Activated CD4-positive, alpha-beta T cell treated with anti-CD3 and anti-CD28 coated beads for 24 hours (primary cell): ENCODE measurements at regions not wholly inside any gene's neighbourhood (a gene's known extent, or its start where the extent isn't known, plus 50 kb on each side); places are given as distances from the start of the nearest gene placed in this dataset.

ENCODE experiments used
- DNase-seq, 2 donors: peaks; one replicate each; pipeline ENCODE4 v3.0.0-alpha.2; 2020; ENCODE audit warnings: low read depth in 2 of 2

- DNase-seq, result no peak
Observed at GRCh38 chr10:29160150-29160617, 128.7 kb upstream of the LYZL1 start.

- no peak for DNase-seq
Observed at GRCh38 chr10:29163746-29164145, 125.1 kb upstream of the LYZL1 start.

DNA sequence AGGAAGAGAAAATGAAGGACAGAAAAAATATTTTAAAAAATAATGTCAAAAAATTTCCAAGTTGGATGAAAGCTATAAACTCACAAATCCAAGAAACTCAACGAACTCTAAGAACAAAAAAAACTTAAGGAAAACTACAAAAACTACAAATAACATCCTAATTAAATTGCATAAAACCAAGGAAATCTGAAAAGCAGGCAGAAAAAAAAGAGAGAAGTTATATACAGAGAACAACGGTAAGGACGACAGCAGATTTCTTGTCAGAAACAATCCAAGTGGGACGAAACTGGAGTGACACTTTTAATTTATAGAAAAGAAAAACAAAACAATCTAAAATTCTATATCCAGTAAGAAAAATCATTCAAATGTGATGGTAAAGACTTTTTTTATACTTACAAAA, 122.2 kb upstream of the LYZL1 start:
- DNase-seq, result no peak

GRCh38 chr10:29169021-29169420, 119.8 kb upstream of the LYZL1 start:
- no peak for DNase-seq

DNA sequence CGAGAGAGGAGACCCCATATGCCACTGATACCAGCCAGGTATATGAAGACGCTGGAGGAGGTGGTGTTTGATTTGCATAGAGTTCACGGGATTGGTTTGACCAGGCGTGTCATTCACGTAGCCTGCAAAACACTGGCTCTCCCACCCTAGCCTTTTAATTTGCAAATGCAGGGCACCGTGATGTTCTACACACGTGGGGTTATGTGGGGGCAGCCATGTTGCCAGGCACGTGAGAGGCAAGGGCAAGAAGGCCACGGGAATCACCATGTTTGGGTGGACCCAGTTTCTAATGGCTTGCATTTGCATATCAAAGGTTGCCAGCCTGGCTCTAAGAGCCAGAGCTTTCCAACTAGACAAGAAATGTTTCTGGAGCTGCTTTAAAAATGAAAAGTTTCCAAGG, 117.2 kb upstream of the LYZL1 start:
- no peak for DNase-seq

DNA sequence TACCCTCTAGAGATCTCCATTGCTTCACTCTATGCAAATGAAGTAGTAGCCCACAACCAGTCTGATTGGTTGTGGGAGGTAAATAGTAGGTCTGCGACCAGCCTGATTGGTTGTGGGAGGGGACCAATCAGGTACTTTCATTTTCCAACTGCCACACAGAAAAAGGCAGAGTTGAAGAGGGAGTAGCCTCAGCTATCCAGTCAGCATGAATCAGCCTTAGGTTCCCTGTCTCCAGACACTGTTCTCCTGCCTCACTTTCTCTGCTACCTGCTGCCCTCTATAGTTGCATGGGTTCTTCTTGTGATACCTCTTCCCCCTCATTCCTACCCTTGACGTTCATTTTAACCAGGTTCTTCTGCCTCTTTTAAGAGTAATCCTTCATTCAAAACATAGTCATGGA, 114.5 kb upstream of the LYZL1 start:
- DNase-seq, result no peak

GRCh38 chr10:29176845-29177832, 111.7 kb upstream of the LYZL1 start:
- no peak for DNase-seq

GRCh38 chr10:29181936-29182335, 106.9 kb upstream of the LYZL1 start:
- DNase-seq, result no peak

DNA sequence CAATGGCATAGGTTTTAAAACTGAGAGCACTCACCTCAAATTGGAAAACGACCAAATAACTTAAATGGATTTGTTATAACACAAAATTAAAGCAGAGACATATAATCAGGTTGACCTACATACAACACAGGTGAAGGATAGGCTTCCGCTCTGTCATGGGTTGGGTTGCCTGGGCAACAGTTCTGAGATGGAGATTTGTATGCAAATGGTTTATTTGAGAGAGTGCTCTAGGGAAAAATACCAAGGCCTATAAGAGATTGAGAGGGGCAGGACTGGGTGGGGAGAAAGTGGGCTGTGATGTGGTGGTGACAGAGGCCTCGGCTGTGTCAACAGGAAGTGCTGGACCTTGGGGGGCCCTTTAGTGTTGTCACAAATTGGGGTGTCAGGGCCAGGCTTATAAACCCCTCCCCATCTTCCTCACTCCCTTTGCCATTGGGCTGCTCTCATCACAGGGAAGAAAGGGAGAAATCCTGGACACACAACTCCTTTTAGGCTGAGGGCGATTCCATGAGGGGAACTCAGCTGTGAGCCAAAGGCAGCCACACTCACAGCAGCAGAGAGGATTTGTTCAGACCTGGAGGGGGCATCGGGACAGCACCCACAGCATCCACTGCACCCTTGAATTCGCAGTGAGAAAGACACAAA, 105.4 kb upstream of the LYZL1 start:
- no peak for DNase-seq

GRCh38 chr10:29184205-29185000, 104.5 kb upstream of the LYZL1 start:
- no peak for DNase-seq

DNA sequence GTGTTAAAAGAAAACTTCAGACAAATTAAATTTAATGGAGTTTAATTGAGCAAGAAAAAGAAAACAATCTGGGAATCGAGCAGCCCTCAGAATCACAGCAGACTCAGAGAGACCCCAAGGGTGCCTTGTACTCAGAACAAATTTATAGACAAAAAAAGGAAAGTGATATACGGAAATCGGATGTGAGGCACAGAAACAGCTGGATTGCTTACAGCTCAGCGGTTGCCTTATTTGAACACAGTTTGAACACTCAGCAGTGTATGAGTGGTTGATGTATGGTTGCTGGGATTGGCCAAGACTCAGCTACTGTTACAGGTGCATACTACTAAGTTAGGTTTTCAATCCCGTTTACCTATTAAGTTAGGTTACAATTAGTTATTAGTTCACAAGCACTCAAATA, 103.8 kb upstream of the LYZL1 start:
- no peak for DNase-seq

DNA sequence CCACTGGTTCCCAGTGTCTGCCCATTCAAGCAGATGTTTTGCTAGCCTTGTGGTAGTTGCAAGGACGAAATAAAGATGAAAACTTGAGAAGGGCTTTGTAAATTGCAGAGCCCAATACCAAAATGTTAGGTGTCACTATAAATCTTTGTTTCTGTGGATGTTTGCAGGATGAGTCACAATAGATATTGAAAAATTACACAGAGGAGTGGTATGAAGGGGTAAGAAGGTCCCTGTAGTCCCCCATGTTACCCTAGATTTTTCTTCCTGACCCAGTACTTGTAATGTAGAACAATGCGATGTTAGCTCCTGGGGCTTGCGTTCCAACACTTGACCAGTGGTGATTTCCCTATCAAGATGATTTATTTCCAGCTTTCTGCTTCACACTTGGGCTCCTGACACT, 102.6 kb upstream of the LYZL1 start:
- DNase-seq, result no peak

DNA sequence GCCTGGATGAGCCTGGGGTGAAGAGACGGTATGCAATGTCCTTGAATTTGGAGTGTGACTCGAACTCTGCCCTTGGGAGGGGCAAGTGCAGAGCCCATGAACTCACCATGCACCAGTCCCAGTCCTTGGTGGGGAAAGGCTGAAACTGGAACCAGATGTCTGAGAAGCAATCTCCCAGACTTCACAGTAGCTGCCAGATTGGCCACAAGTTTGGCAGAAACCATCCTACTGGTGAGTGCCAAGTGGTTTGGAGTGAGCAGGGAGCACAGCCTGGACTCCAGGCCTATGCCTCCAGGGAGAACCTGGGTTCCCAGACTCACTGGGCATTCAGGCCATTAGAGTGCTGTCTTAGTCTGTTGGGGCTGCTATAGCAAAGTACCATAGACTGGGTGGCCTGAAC, 99.6 kb upstream of the LYZL1 start:
- no peak for DNase-seq

- no peak for DNase-seq
Observed at GRCh38 chr10:29191674-29192073, 97.2 kb upstream of the LYZL1 start.

GRCh38 chr10:29199339-29199738, 89.5 kb upstream of the LYZL1 start:
- no peak for DNase-seq

DNA sequence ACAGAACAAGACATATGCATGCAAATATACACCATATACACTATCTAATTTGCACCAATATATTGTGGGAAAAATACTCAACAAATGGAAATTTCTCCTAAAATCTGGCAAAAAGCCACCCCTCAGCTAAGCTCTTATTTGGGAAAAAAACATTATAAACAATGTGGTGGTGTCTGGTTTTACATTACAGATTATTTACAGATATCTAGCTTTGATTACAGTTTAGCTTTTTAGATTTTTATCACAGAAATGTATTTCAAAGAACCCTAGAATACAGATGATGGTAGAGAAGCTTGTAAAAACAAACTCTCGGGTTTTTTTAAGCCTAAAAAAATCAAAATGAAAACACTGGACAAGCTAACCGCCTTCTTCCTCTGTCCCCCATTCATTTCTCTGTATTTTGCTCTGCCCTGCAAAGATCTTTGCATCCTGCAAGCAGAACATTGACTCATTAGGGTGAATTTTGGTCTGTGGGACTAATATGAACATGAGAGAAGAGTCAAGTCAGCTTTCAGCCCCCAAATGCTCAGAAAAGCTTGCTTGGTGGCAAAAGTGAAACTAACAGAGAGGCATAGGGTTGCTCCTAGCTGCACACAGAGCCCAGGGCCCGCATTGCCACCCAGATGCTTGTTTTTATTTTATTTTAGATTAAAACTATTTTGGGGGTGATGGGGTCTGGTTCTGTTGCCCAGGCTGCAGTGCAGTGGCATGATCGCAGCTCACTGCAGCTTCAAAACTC, 88.8 kb upstream of the LYZL1 start:
- DNase-seq, result no peak

DNA sequence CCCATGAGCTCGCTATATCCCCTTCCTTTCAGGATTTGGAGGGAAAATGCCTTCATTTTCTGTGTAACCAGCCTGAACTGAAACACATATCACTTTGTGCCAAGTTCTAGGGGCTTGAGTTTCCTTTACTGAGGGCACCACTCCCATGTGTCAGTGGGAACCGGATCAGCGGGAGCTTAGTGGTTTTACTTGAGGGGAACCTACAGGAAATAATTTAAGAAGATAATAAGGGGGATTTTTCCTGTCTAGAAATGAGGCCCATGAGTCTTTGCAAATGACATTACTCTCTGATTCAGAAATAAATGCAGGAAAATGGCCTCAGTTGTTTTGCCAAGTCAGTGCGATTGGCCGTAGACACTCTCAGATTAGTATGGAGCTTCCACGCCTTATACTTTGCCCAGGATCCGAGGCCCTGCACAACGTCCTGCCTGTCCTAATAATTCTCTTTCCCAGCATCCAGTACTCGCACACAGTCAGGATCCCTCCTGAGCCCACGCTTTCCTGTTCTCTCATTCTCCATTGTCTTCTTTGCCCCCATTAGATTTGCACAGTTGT, 86.4 kb upstream of the LYZL1 start:
- no peak for DNase-seq

GRCh38 chr10:29203432-29203831, 85.4 kb upstream of the LYZL1 start:
- no peak for DNase-seq

DNA sequence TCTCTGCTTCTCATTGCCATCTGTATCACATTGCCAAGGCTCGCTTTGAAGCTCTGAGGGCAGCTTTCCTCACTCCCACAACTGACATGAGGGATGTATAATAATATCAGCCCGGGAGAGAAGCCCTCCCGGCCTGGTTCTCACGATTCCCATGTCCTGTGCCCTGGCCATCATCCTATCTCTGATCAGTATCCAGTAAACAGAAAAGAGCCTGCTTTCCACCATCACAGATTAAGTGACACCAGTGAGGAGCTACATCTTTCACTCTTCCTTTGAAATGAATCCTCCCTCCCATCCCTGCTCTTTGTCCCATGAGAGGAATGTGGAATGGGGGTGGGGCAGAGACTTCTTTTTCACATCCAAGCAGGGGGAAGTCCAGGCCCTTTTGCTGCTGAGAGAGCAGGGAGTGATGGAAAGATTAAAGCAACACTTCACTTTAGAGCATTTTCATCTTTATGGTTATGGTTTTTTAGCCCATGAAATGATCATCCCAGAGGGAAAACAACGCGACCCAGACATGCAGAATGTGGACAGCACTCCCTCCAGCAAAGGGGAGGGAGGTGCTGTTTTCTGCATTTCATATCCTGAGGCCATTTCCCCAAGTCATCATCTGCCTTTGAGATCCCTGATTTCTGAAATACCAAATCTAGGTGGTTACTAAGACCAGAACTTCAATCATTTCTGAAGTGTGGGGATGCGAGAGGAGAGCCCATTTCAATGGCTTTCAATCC, 84.6 kb upstream of the LYZL1 start:
- no peak for DNase-seq

GRCh38 chr10:29205787-29206186, 83.1 kb upstream of the LYZL1 start:
- DNase-seq, result no peak

DNA sequence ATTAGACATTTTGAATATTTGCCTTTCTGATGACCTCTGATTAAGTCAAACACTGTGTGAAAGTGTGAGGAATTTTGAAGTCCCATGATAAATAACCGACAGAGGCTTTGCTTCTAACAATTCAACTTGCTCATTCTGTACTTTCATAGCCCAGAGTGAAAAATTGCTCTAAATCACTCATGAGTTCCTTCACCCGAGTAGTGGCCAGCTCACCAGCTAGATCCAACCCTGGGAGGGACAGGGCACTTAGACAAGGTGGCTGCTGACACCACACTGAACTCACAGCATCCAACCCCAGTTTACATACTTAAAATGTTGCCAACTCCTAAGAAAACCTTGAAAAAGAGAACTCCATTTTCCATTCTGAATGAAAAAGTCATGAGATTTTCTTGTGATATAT, 80.0 kb upstream of the LYZL1 start:
- no peak for DNase-seq
